NCI-H146 (cell line): ENCODE measurements at regions not wholly inside any gene's neighbourhood (a gene's known extent, or its start where the extent isn't known, plus 50 kb on each side); places are given as distances from the start of the nearest gene placed in this dataset.
"Not testable (repeated sequence)": the region's sequence is repeated elsewhere in the genome, so short reads cannot be mapped to it uniquely, and the experiment has no call there.

ENCODE experiments used
- DNase-seq: peaks from one replicate; lab custom pipeline; 2025; lab: John Stamatoyannopoulos, UW

GRCh38 chr9:81344366-81344765 lies 345.0 kb downstream of the TLE1 start:
- no peak for DNase-seq

DNA sequence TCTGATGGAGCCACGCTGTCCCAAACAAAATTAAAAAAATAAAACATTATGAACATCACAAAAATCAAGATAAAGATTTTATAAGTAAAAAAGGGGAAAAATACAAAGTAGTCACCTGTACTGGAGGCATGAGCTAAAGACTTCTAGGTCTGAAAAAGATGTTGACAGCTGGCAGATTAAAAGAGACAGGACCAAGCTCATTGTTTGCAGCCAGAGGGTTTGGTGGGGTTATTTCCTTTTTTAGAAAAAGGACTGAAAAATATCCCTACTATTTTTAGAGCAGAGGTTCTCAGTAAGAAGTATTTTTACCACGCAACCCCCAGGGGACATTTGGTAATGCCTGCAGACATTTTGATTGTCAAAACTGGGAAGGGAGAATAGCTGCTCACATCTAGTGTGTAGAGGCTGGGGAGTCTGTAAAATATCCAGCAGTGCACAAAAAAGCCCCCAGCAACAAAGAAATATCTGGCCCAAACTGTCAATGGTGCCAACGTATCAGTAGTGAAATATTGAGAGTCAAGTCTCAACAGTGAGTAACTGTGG lies 353.4 kb downstream of the TLE1 start:
- DNase-seq, result no peak

DNA sequence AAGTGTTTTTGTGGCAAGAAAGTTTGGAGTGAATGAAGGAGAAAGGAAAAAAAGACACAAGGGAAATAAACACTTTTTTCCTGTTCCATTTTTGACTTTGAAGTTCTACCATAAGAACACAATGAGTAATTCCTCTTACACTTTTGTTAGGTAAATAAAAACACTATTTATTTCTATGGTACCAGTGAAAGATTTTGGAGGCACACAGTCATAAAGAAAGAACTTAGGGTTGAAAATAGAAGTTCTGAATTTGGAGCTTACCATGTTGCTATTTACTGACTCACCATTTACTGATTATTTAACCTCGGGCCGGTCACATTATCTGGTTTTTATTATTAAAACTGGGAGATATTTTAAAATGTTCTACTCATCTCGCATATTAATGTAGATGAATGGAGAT lies 367.8 kb downstream of the TLE1 start:
- DNase-seq, result no peak

GRCh38 chr9:81320909-81321482 lies 368.4 kb downstream of the TLE1 start:
- DNase-seq, result no peak

- DNase-seq, result no peak
Measured at GRCh38 chr9:81318571-81318970, 370.8 kb downstream of the TLE1 start.

GRCh38 chr9:81317939-81318338 lies 371.4 kb downstream of the TLE1 start:
- no peak for DNase-seq

- DNase-seq, result no peak
Measured at GRCh38 chr9:81317223-81317622, 372.1 kb downstream of the TLE1 start.

DNA sequence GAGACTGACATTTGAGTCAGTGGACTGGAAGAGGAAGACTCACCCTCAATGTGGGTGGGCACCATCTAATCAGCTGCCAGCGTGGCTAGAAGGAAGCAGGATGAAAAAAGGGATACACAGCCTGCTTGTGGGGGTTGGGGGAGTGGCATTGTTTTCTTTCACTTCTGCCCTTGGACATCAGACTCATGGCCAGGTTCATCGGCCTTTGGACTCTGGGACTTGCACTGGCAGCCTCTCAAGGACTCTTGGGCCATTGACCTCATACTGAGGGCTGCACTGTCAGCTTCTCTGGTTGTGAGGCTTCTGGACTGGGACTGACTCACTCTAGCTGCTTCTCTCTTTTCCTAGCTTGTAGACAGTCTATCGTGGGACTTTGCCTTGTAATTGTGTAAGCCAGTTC lies 374.9 kb downstream of the TLE1 start:
- no peak for DNase-seq

- DNase-seq, result no peak
Measured at GRCh38 chr9:81313877-81314276, 375.5 kb downstream of the TLE1 start.

- no peak for DNase-seq
Measured at GRCh38 chr9:81312346-81312745, 377.0 kb downstream of the TLE1 start.

DNA sequence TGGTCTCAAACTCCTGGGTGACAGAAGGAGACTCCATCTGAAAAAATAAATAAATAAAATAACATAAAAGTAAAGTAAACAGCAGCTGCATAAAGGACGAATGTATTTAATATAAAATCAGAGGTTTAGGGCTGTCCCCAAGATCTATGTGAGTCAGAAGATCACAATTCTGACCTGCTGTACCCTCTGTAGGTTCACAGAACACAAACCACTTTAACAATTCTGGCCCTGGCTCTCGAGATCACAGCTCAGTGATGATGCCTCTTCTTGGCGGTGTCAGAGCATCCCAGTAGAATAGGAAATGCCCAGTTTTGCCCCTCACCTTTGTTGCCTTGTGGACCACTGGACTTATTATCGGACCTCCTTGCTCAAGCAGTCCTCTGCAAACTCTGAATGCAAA lies 380.9 kb downstream of the TLE1 start:
- DNase-seq, result no peak

- DNase-seq, result not testable (repeated sequence)
Measured at GRCh38 chr9:81307791-81308190, 381.6 kb downstream of the TLE1 start.

DNA sequence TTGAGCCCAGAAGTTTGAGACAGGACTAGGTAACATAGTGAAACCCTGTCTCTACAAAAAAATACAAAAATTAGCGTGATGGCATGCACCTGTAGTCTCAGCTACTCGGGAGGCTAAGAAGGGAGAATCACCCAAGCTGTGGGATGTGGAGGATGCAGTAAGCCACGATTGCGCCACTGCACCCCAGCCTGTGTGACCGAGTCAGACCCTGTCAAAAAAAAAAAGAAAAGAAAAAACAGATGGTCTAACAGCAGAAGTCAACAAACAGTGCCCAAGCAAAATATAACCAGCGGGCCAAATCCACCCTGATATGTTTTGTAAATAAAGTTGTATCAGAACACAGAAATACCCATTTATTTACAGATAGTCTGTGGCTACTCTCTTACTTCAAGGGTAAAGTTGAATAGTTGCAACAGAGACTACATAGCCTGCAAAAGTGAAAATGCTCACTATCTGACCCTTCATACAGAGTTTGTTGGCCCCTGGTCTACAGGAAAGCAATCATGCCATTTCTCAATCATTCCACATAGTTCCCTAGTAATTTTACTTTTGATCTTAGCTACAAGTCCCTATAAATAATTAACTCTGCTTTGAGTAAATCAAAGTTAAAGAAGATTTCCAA lies 383.7 kb downstream of the TLE1 start:
- DNase-seq, result no peak

GRCh38 chr9:81303658-81304057 lies 385.7 kb downstream of the TLE1 start:
- no peak for DNase-seq

DNA sequence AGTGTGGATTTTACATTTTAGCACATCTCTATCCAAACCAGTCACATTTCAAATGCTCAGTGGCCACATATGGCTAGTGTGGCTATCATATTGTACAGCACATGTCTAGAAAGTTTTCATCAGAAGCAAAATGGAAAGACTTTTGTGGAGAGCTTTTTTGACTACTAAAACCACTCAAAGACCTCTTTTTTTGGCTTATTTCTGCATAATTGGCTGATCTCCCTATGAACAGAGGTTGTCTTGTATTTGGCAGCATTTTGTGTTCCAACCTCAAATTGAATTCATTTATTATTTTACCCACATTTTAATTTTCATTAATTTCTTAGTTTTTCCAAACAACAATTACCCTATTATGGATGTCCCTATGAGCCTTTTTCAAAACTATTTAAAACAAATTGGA lies 395.7 kb downstream of the TLE1 start:
- no peak for DNase-seq

DNA sequence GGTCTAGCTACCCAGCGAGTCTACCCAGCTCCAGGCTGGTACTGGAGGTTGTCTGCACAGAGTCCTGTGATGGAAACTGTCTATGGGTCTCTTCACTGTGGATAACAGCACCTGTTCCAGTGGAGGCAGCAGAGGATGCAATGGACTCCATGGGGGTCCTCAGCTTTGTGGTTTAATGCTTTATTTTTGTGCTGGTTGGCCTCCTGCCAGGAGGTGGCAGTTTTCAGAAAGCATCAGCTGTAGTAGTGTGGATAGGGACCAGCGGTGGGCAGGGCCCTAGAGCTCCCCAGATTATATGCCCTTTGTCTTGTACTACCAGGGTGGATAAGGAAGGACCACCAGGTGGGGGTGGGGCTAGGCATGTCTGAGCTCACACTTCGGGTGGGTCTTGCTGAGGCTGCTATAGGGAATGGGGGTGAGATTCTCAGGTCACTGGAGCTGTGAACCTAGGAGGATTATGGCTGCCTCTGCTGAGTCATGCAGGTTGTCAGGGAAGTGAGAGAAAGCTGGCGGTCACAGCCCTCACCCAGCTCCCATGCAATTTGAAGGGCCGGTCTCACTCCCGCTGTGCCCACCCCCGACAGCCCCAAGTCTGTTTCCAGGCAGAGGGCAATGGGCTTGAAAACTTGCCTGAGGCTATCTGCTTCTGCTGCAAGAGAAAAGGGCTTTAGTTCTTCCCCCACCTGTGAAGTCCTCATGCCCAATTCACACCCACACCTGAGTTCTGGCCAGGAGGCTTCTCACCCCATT lies 397.1 kb downstream of the TLE1 start:
- DNase-seq, result no peak

DNA sequence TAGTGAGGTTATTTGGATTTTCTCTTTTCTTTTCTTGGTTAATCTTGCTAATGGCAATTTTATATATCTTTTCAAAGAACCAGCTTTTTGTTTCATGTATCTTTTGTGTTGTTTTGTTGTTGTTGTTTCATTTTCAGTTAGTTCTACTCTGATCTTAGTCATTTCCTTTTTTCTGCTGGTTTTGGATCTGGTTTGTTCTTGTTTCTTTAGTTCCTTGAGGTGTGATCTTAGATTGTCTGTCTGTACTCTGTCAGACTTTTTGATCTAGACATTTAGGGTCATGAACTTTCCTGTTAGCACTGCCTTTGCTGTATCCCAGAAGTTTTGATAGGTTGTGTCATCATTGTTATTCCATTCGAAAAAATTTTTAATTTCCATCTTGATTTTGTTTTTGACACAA lies 399.7 kb downstream of the TLE1 start:
- no peak for DNase-seq

GRCh38 chr9:81268048-81268447 lies 421.3 kb downstream of the TLE1 start:
- no peak for DNase-seq

DNA sequence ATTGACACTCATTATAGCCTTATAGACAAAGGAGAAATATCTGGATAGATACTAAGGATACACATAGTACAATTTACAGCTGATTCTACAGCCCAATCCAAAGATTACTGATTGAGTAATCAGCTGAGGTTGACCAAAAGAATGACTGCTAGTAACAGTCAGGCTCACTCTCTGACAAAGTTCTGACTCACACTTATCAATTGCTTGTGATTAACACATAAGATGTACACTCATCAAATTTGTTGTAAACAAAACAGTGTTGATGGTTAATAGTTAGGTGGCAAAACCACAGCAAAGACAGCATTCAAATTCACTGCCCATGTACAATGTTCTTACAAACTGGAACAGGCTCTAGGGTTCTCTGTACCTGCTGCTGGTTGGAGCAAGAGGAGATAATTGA lies 422.7 kb downstream of the TLE1 start:
- DNase-seq, result no peak

GRCh38 chr9:81266086-81266485 lies 423.3 kb downstream of the TLE1 start:
- DNase-seq, result no peak

DNA sequence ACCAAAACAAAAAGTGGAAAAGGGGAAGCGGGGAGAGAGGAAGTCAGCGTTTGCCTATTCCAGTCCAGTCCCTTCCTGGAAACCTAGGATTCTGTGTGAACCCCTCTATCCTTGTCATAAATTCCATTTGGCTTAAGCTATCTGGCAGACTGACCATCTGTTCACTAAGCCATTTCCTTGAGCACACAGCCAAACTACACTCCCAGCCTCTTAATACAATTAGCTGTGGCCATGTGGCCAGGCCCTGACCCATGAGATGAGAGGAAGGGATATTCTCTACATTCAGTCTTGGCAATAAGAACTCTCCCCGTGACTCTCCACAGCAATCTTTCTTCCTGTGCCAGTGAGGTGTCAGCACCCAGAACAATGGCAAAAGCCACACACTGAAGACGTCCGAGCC lies 424.8 kb downstream of the TLE1 start:
- no peak for DNase-seq

DNA sequence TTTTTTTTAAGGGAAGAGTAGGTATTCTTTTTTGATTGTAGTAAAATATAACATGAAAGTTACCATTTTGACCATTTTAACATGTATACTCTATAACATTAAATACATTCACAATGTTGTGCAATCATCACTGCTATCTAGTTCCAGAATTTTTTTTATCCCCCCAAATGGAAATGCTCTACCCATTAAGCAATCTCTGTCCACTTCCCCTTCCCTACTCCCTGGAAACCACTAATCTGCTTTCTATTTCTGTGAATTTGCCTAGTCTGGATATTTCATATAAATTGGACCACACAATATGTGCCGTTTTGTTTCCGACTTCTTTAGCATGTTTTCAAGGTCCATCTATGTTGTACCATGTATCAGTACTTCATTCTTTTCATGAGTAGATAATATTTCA lies 429.5 kb downstream of the TLE1 start:
- DNase-seq, result no peak

DNA sequence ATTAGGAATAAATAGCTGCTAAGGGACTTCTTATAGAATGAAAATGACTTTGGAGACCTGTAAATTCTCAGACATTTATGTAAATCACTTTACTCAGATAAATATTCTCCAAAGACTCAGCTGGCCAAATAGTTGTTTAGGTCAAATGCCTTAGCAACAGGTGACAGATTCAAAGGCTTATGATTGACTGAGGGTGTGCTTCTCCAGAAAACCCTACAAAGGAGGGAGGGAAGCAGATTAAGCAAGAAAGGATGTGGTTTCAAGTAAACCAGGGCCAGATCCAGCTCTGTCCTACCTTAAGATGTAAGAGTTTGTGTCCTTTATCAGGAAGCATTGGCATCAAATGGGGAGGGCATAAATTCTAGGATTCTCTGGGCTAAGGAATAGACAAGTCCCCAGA lies 433.0 kb downstream of the TLE1 start:
- DNase-seq, result no peak
